Motor neuron (in vitro differentiated cells): ENCODE measurements at regions not wholly inside any gene's neighbourhood (a gene's known extent, or its start where the extent isn't known, plus 50 kb on each side); places are given as distances from the start of the nearest gene placed in this dataset.

Experiments used
- ATAC-seq, 8 experiments: fragments of 200-7000 bp; cut with Tn5 transposase; replicated peaks in 6 of 8; 2 replicates each; pipeline ENCODE4 v1.8.0; 2021; ENCODE audit warnings: mild to moderate bottlenecking in 8 of 8, moderate library complexity in 8 of 8
- H3K27ac ChIP-seq, 2 donors: fragments of 250-450 bp; sonication (Bioruptor Pico); 2 replicates each; pipeline ENCODE4 v1.9.0; 2021; ENCODE audit warnings: antibody characterized with exemption in 2 of 2, mild to moderate bottlenecking in 2 of 2, moderate library complexity in 1 of 2
- H3K4me1 ChIP-seq, 2 donors: fragments of 250-450 bp; sonication (Bioruptor Pico); replicated peaks in 1 of 2; 2 replicates each; pipeline ENCODE4 v1.6.1; 2021; ENCODE audit warnings: antibody characterized with exemption in 2 of 2, mild to moderate bottlenecking in 2 of 2, moderate library complexity in 1 of 2
- H3K4me3 ChIP-seq, 5 donors: fragments of 250-450 bp; sonication (Bioruptor Pico); 2 replicates each; pipeline ENCODE4 v1.9.0; 2021; ENCODE audit warnings: antibody characterized with exemption in 5 of 5, mild to moderate bottlenecking in 5 of 5, moderate library complexity in 4 of 5
- WGBS, 10 experiments: fragments of 450-650 bp; shearing (Covaris generic); methylation state at CpG; one replicate each; pipeline ENCODE4 v1.0.0; 2022; 5-methylcytosine and 5-hydroxymethylcytosine counted together
- in situ Hi-C, 9 experiments: fragments of 400-800 bp; cut with MboI; loops; one replicate each; pipeline ENCODE4 v1.15.0; 2021; ENCODE audit warnings: low sequenced_read_pairs in 9 of 9, low pct_unique_long_range_greater_than_20kb in 2 of 9; ENCODE audit not compliant: unreplicated experiment in 9 of 9

DNA sequence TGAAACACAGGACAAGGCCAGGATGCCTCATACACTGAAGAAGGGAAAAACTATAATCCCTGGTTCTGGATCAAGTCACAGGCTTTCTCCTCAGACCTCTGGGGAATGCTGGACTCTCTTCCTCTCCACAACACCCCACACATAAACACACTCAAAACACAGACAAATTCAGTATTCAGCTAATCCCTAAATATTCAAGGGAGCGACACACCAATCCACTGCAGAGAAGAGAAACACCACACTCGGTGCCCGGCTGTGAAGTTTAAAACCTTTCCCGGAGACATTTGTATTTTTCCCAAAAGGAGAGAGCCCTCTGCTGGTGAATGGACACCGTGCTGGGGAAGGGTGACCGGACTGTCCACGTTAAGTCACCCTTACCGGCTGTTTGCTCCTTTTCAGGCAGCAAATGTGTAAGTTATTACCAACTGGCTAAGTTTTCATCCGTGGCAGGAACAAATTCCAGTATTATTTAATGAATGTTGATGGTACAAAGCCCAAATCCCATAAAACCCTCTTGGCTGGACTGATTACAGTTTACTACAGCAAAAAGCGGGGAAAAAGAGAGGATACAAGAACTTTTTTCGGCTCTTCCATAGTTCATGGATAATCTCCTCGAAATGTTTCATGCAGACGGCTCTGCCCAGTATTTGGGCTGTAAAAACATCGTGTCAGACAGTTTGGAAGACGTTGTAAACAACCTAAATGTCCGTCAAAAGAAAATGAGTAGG lies 130.9 kb upstream of the SLC30A5 start:
- no peak overlapping the region for H3K27ac ChIP-seq
- peak; percentile 92 to 99 (median 98) for ATAC-seq

GRCh38 chr5:68964679-68965078 lies 129.1 kb upstream of the SLC30A5 start:
- Histone ChIP-seq H3K4me3 (no peak overlapping the region), H3K4me1 (peaks cover 0 to 4% of the 10 kb centered on the region in 2 donors), H3K27ac (no peak overlapping the region)
- no peak for ATAC-seq
- in situ Hi-C loops: loop anchor here in 1 of 9 experiments (25.0 kb wide), 1 partner anchor 677 kb away; no protein-coding TSS in a partner anchor
- 60 to 100% (median 93%) methylated on average over 1 to 3 of the region's 3 CpGs; no CpG with 5 or more reads in 2 of the 10 experiments for WGBS, 10 experiments

More for the DNA sequence above, 130.9 kb upstream of the SLC30A5 start:
- in situ Hi-C loops: loop anchor here in 1 of 9 experiments (25.0 kb wide), 1 partner anchor 676 kb away; no protein-coding TSS in a partner anchor
- Histone ChIP-seq H3K4me1 (peaks cover 0 to 4% of the 10 kb centered on the region in 2 donors), H3K4me3 (no peak overlapping the region)
- WGBS, 10 experiments: 1 to 59% (median 17%) methylated on average over 2 to 14 of the region's 16 CpGs; no CpG with 5 or more reads in 1 of the 10 experiments

- H3K4me3 ChIP-seq: no peak overlapping the region
- in situ Hi-C loops: loop anchor here in 1 of 9 experiments (25.0 kb wide), 1 partner anchor 679 kb away; no protein-coding TSS in a partner anchor
- peaks cover 0 to 4% of the 10 kb centered on the region in 2 donors for H3K4me1 ChIP-seq
- H3K27ac ChIP-seq: no peak overlapping the region
- ATAC-seq: no peak
- WGBS, 10 experiments: 20 to 94% (median 67%) methylated on average over 1 to 2 of the region's 3 CpGs; no CpG with 5 or more reads in 5 of the 10 experiments
These were observed 127.9 kb upstream of the SLC30A5 start for GRCh38 chr5:68965926-68966325.

- in situ Hi-C loops: loop anchor here in 1 of 9 experiments (25.0 kb wide), 1 partner anchor 679 kb away; no protein-coding TSS in a partner anchor
- no peak for ATAC-seq
- Histone ChIP-seq H3K4me1 (peaks cover 0 to 4% of the 10 kb centered on the region in 2 donors), H3K4me3 (no peak overlapping the region), H3K27ac (no peak overlapping the region)
- 25 to 100% (median 73%) methylated on average over 2 to 5 of the region's 5 CpGs; no CpG with 5 or more reads in 3 of the 10 experiments for WGBS, 10 experiments
These were observed 127.2 kb upstream of the SLC30A5 start for GRCh38 chr5:68966596-68966995.

- H3K4me3 ChIP-seq: no peak overlapping the region
- H3K27ac ChIP-seq: no peak overlapping the region
- no peak for ATAC-seq
- H3K4me1 ChIP-seq: no peaks in the 10 kb centered on the region
- in situ Hi-C loops: loop anchor here in 1 of 9 experiments (25.0 kb wide), 1 partner anchor 681 kb away; no protein-coding TSS in a partner anchor
These were observed 125.4 kb upstream of the SLC30A5 start for GRCh38 chr5:68968429-68968828.

DNA sequence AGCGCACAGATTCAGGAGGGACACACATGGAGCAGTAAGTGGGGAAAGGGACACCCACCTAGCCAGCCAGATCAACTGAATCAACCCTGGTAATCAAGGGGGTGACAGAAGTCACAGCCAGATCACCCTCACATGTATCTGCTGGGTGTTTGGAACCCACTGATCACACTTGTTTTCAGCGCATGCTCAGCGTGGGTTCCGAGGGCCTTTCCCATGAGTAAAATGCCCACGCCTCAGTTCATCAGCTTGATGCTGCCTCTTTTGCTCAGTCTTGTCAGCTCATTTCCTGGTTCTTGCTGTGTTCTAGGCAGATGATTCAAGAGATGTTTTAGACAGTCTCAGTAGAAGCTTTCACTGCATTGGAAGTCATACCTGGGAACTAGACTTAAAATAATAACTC lies 123.2 kb upstream of the SLC30A5 start:
- in situ Hi-C loops: loop anchor here in 1 of 9 experiments (25.0 kb wide), 1 partner anchor 683 kb away; no protein-coding TSS in a partner anchor
- Histone ChIP-seq H3K27ac (no peak overlapping the region), H3K4me1 (no peaks in the 10 kb centered on the region), H3K4me3 (no peak overlapping the region)
- 60 to 100% (median 99%) methylated on average over 1 to 5 of the region's 5 CpGs; no CpG with 5 or more reads in 4 of the 10 experiments for WGBS, 10 experiments
- no peak for ATAC-seq

DNA sequence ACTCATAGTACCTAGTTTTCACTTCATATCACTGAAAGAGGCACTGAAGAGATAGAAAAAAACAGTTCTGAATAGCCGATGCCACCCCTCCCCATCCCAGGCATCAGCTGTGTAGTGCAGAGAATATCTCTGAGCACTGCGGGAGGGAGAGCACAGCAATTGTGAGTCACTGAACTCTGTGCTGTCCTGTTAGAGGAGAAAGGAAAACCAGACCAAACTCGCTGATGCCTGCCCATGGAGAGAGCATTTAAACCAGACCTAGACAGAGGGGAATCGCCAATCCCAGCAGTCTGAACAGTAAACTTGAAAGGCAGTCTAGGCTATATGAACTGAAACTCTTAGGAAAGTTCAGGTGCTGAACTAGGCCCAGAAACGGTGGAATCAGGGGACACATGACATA lies 120.1 kb upstream of the SLC30A5 start:
- in situ Hi-C loops: loop anchor here in 1 of 9 experiments (25.0 kb wide), 1 partner anchor 686 kb away; no protein-coding TSS in a partner anchor
- WGBS, 10 experiments: 51 to 100% (median 82%) methylated on average over 1 to 4 of the region's 5 CpGs; no CpG with 5 or more reads in 2 of the 10 experiments
- Histone ChIP-seq H3K4me3 (no peak overlapping the region), H3K4me1 (no peaks in the 10 kb centered on the region), H3K27ac (no peak overlapping the region)
- ATAC-seq: no peak

GRCh38 chr5:68983043-68983442 lies 110.8 kb upstream of the SLC30A5 start:
- no peaks in the 10 kb centered on the region for H3K4me1 ChIP-seq
- in situ Hi-C loops: loop anchor here in 2 of 9 experiments (25.0 kb wide), 1 partner anchor 696 kb away; no protein-coding TSS in a partner anchor
- WGBS, 10 experiments: 23 to 100% (median 79%) methylated on average over 1 to 2 of the region's 2 CpGs; no CpG with 5 or more reads in 1 of the 10 experiments
- no peak overlapping the region for H3K4me3 ChIP-seq
- no peak overlapping the region for H3K27ac ChIP-seq
- peak in 3 of 8 experiments; percentile 73 to 91 (median 85) for ATAC-seq

- Histone ChIP-seq H3K4me3 (no peak overlapping the region), H3K27ac (no peak overlapping the region), H3K4me1 (peaks cover 0 to under 1% of the 10 kb centered on the region in 2 donors)
- in situ Hi-C loops: loop anchor here in 2 of 9 experiments (25.0 kb wide), 1 partner anchor 697 kb away; no protein-coding TSS in a partner anchor
- ATAC-seq: no peak
- WGBS, 10 experiments: 32 to 100% (median 61%) methylated on average over 1 to 3 of the region's 3 CpGs; no CpG with 5 or more reads in 1 of the 10 experiments
These were observed 109.9 kb upstream of the SLC30A5 start for GRCh38 chr5:68983959-68984358.

- peak in 3 of 8 experiments; percentile 34 to 78 (median 65) for ATAC-seq
- no peak overlapping the region for H3K27ac ChIP-seq
- in situ Hi-C loops: loop anchor here in 2 of 9 experiments (25.0 kb wide), 1 partner anchor 704 kb away; no protein-coding TSS in a partner anchor
- H3K4me1 ChIP-seq: peaks cover 0 to 4% of the 10 kb centered on the region in 2 donors
- H3K4me3 ChIP-seq: no peak overlapping the region
- WGBS, 10 experiments: 63 to 100% (median 100%) methylated on average over 1 of the region's 1 CpG; no CpG with 5 or more reads in 1 of the 10 experiments
These were observed 102.3 kb upstream of the SLC30A5 start for GRCh38 chr5:68991279-68992084.

- Histone ChIP-seq H3K4me3 (no peak overlapping the region), H3K27ac (no peak overlapping the region), H3K4me1 (no peaks in the 10 kb centered on the region)
- in situ Hi-C loops: loop anchor here in 2 of 9 experiments (25.0 kb wide), 1 partner anchor 707 kb away; no protein-coding TSS in a partner anchor
- WGBS, 10 experiments: 20 to 79% (median 60%) methylated on average over 1 to 4 of the region's 4 CpGs; no CpG with 5 or more reads in 1 of the 10 experiments
- ATAC-seq: peak in 5 of 8 experiments; percentile 60 to 76 (median 67)
These were observed 99.2 kb upstream of the SLC30A5 start for GRCh38 chr5:68994645-68995044.

- no peak for ATAC-seq
- WGBS, 10 experiments: 51 to 100% (median 84%) methylated on average over 4 to 10 of the region's 11 CpGs
- Histone ChIP-seq H3K27ac (no peak overlapping the region), H3K4me1 (peaks cover 0 to 4% of the 10 kb centered on the region in 2 donors), H3K4me3 (no peak overlapping the region)
- in situ Hi-C loops: loop anchor here in 2 of 9 experiments (25.0 kb wide), 1 partner anchor 709 kb away; no protein-coding TSS in a partner anchor
These were observed 97.8 kb upstream of the SLC30A5 start for GRCh38 chr5:68995845-68996545.
